HG02885 (cell line): ENCODE measurements at regions not wholly inside any gene's neighbourhood (a gene's known extent, or its start where the extent isn't known, plus 50 kb on each side); places are given as distances from the start of the nearest gene placed in this dataset.
"Not testable (repeated sequence)": the region's sequence is repeated elsewhere in the genome, so short reads cannot be mapped to it uniquely, and the experiment has no call there.

Experiments
- ATAC-seq: cut with Tn5 transposase; IDR thresholded peaks from one replicate; pipeline ENCODE4 v1.9.1; 2021; ENCODE audit warnings: mild to moderate bottlenecking; ENCODE audit not compliant: unreplicated experiment, poor library complexity

GRCh38 chr2:16199882-16200553, 259.7 kb downstream of the MYCN start:
- no peak for ATAC-seq

GRCh38 chr2:16199241-16199640, 258.9 kb downstream of the MYCN start:
- ATAC-seq: not testable (repeated sequence)

GRCh38 chr2:16198166-16198912, 258.0 kb downstream of the MYCN start:
- ATAC-seq: no peak

GRCh38 chr2:16197504-16198147, 257.3 kb downstream of the MYCN start:
- no peak for ATAC-seq

GRCh38 chr2:16196687-16197503, 256.5 kb downstream of the MYCN start:
- no peak for ATAC-seq

GRCh38 chr2:16195681-16196070, 255.3 kb downstream of the MYCN start:
- ATAC-seq: no peak

GRCh38 chr2:16194931-16195680, 254.8 kb downstream of the MYCN start:
- no peak for ATAC-seq

- ATAC-seq: no peak
Observed at GRCh38 chr2:16194530-16194929, 254.2 kb downstream of the MYCN start.

- ATAC-seq: no peak
Observed at GRCh38 chr2:16194096-16194390, 253.7 kb downstream of the MYCN start.

- ATAC-seq: no peak
Observed at GRCh38 chr2:16192416-16193216, 252.3 kb downstream of the MYCN start.

- no peak for ATAC-seq
Observed at GRCh38 chr2:16191431-16192200, 251.3 kb downstream of the MYCN start.

- ATAC-seq: no peak
Observed at GRCh38 chr2:16190446-16191270, 250.3 kb downstream of the MYCN start.

GRCh38 chr2:16189836-16190160, 249.4 kb downstream of the MYCN start:
- no peak for ATAC-seq

GRCh38 chr2:16189029-16189835, 248.9 kb downstream of the MYCN start:
- ATAC-seq: no peak

- no peak for ATAC-seq
Observed at GRCh38 chr2:16188261-16188890, 248.0 kb downstream of the MYCN start.

GRCh38 chr2:16187482-16187817, 247.1 kb downstream of the MYCN start:
- no peak for ATAC-seq
